Osteocyte (in vitro differentiated cells): ENCODE measurements at regions not wholly inside any gene's neighbourhood (a gene's known extent, or its start where the extent isn't known, plus 50 kb on each side); places are given as distances from the start of the nearest gene placed in this dataset.

Source experiments
- DNase-seq: peaks from one replicate; pipeline ENCODE4 v3.0.0; 2021; ENCODE audit warnings: mixed read lengths; ENCODE audit not compliant: unreplicated experiment; ENCODE audit errors: extremely low spot score
- H3K27ac Mint-ChIP-seq: one replicate; pipeline ENCODE4 v1.8.0; 2021; ENCODE audit warnings: mild to moderate bottlenecking, mixed read lengths; ENCODE audit not compliant: unreplicated experiment
- H3K27me3 Mint-ChIP-seq: one replicate; pipeline ENCODE4 v1.8.0; 2021; ENCODE audit warnings: mixed read lengths; ENCODE audit not compliant: unreplicated experiment
- H3K36me3 Mint-ChIP-seq: one replicate; pipeline ENCODE4 v1.8.0; 2021; ENCODE audit warnings: mixed read lengths; ENCODE audit not compliant: unreplicated experiment
- H3K4me1 Mint-ChIP-seq: one replicate; pipeline ENCODE4 v1.8.0; 2021; ENCODE audit warnings: mixed read lengths; ENCODE audit not compliant: unreplicated experiment
- H3K4me3 Mint-ChIP-seq: one replicate; pipeline ENCODE4 v1.8.0; 2021; ENCODE audit warnings: mild to moderate bottlenecking, moderate library complexity, mixed read lengths; ENCODE audit not compliant: unreplicated experiment
- H3K9me3 Mint-ChIP-seq: one replicate; pipeline ENCODE4 v1.8.0; 2021; ENCODE audit warnings: mixed read lengths; ENCODE audit not compliant: unreplicated experiment
- CTCF ChIP-seq: fragments of 200-600 bp; sonication (generic); IDR thresholded peaks from 2 replicates; pipeline ENCODE4 v1.5.0; 2021; ENCODE audit warnings: antibody characterized with exemption, mild to moderate bottlenecking, moderate library complexity

- H3K27me3 Mint-ChIP-seq, result no peaks in the 10 kb centered on the region
- no peak for DNase-seq
- no peak overlapping the region for H3K4me3 Mint-ChIP-seq
- no peak for TF ChIP-seq CTCF
- H3K36me3 Mint-ChIP-seq, result no peaks in the 10 kb centered on the region
- H3K9me3 Mint-ChIP-seq, result peaks cover 11% of the 10 kb centered on the region
- H3K27ac Mint-ChIP-seq, result no peak overlapping the region
- H3K4me1 Mint-ChIP-seq, result peaks cover 5% of the 10 kb centered on the region
These were observed 270.8 kb downstream of the BCOR start for GRCh38 chrX:39826813-39827543.

- H3K27ac Mint-ChIP-seq, result no peak overlapping the region
- H3K4me1 Mint-ChIP-seq, result peaks cover 5% of the 10 kb centered on the region
- TF ChIP-seq CTCF, result no peak
These were observed 269.8 kb downstream of the BCOR start for GRCh38 chrX:39827951-39828350.

GRCh38 chrX:39828971-39829370 lies 268.8 kb downstream of the BCOR start:
- Mint-ChIP-seq H3K27me3 (no peaks in the 10 kb centered on the region), H3K27ac (no peak overlapping the region), H3K9me3 (peaks cover under 1% of the 10 kb centered on the region), H3K36me3 (no peaks in the 10 kb centered on the region), H3K4me3 (no peak overlapping the region), H3K4me1 (peaks cover 2% of the 10 kb centered on the region)
- no peak for DNase-seq
- no peak for TF ChIP-seq CTCF

More at GRCh38 chrX:39827951-39828350, 269.8 kb downstream of the BCOR start:
- Mint-ChIP-seq H3K27me3 (no peaks in the 10 kb centered on the region), H3K4me3 (no peak overlapping the region), H3K9me3 (peaks cover 11% of the 10 kb centered on the region), H3K36me3 (no peaks in the 10 kb centered on the region)
- DNase-seq, result no peak

- no peak for DNase-seq
- H3K4me1 Mint-ChIP-seq, result no peaks in the 10 kb centered on the region
- TF ChIP-seq CTCF, result no peak
- no peaks in the 10 kb centered on the region for H3K36me3 Mint-ChIP-seq
- no peak overlapping the region for H3K4me3 Mint-ChIP-seq
- H3K27ac Mint-ChIP-seq, result no peak overlapping the region
- H3K9me3 Mint-ChIP-seq, result no peaks in the 10 kb centered on the region
- no peaks in the 10 kb centered on the region for H3K27me3 Mint-ChIP-seq
These were observed 267.8 kb downstream of the BCOR start for GRCh38 chrX:39829965-39830364.

GRCh38 chrX:39830414-39830813 lies 267.3 kb downstream of the BCOR start:
- H3K9me3 Mint-ChIP-seq, result no peaks in the 10 kb centered on the region
- H3K4me1 Mint-ChIP-seq, result no peaks in the 10 kb centered on the region
- H3K4me3 Mint-ChIP-seq, result no peak overlapping the region
- no peak for DNase-seq
- H3K27me3 Mint-ChIP-seq, result no peaks in the 10 kb centered on the region
- no peak overlapping the region for H3K27ac Mint-ChIP-seq
- no peak for TF ChIP-seq CTCF
- H3K36me3 Mint-ChIP-seq, result no peaks in the 10 kb centered on the region
